Testis (tissue), 2 donors: ENCODE measurements at regions not wholly inside any gene's neighbourhood (a gene's known extent, or its start where the extent isn't known, plus 50 kb on each side); places are given as distances from the start of the nearest gene placed in this dataset.

Experiments
- CTCF ChIP-seq, 3 experiments: fragments of 450-650 bp in 2 of 3; fragments of 200-600 bp in 1 of 3; sonication (generic) in 1 of 3; IDR thresholded peaks; one replicate each; pipeline ENCODE4 v1.5.1; 2016 to 2019; ENCODE audit warnings: antibody characterized with exemption in 3 of 3, mild to moderate bottlenecking in 2 of 3, moderate library complexity in 1 of 3
- POLR2A ChIP-seq: fragments of 450-650 bp; IDR thresholded peaks from one replicate; pipeline ENCODE4 v1.6.1; 2017; ENCODE audit warnings: antibody characterized with exemption, mild to moderate bottlenecking, moderate library complexity

DNA sequence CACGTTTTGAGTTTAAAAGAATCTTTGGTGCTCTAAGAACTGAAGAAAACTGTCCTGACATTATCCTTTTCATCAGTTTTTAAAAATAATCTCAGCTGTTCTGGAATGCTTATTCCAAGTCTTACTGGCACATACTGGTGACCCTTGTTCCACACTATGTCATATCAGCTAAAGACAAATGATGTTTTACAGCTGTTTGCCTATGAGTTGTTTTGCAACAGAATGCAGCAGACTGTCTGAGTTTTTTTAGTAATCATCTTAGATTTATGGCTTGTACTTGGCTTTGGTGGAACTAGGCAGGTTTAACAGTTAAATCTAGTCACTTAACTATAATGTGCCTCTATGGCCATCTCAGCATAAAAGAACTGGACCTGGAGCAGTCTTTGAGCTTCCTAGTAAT is 91.6 kb upstream of the GRIN2B start:
- TF ChIP-seq CTCF (IDR thresholded peaks at IDR 0.05), result no peak
- TF ChIP-seq POLR2A, result no peak
